Loucy (cell line): ENCODE measurements at regions not wholly inside any gene's neighbourhood (a gene's known extent, or its start where the extent isn't known, plus 50 kb on each side); places are given as distances from the start of the nearest gene placed in this dataset.

ENCODE experiments used
- H2AFZ ChIP-seq: fragments of 200-600 bp; sonication (generic); 2 replicates; pipeline ENCODE4 v1.6.0; 2016; ENCODE audit warnings: antibody characterized with exemption, mild to moderate bottlenecking, low read length, moderate library complexity
- H3F3A ChIP-seq: fragments of 200-600 bp; 2 replicates; pipeline ENCODE4 v1.6.0; 2016; ENCODE audit warnings: antibody characterized with exemption, low read depth, mild to moderate bottlenecking
- H3K27me3 ChIP-seq: fragments of 200-600 bp; sonication (generic); 2 replicates; pipeline ENCODE4 v1.6.1; 2014; ENCODE audit warnings: low read length, mild to moderate bottlenecking; ENCODE audit not compliant: insufficient read depth, poor library complexity, severe bottlenecking
- H3K36me3 ChIP-seq: fragments of 200-600 bp; sonication (generic); 2 replicates; pipeline ENCODE4 v1.6.1; 2016; ENCODE audit warnings: low read length; ENCODE audit not compliant: insufficient read depth
- H3K4me1 ChIP-seq: fragments of 200-600 bp; sonication (generic); 2 replicates; pipeline ENCODE4 v1.5.1; 2014; ENCODE audit warnings: low read length, mild to moderate bottlenecking; ENCODE audit not compliant: insufficient read depth, poor library complexity, severe bottlenecking
- H3K4me2 ChIP-seq: fragments of 200-600 bp; sonication (generic); 2 replicates; pipeline ENCODE4 v1.6.0; 2014; ENCODE audit warnings: antibody characterized with exemption, low read length, low read depth, mild to moderate bottlenecking; ENCODE audit not compliant: poor library complexity, severe bottlenecking
- H3K4me3 ChIP-seq: fragments of 200-600 bp; sonication (generic); 2 replicates; pipeline ENCODE4 v1.5.1; 2014; ENCODE audit warnings: low read length, mild to moderate bottlenecking, mixed read lengths; ENCODE audit not compliant: poor library complexity, severe bottlenecking
- H3K79me2 ChIP-seq: fragments of 200-600 bp; sonication (generic); 2 replicates; pipeline ENCODE4 v1.6.1; 2014; ENCODE audit warnings: low read length; ENCODE audit not compliant: insufficient read depth
- H3K9ac ChIP-seq: fragments of 200-600 bp; sonication (generic); 2 replicates; pipeline ENCODE4 v1.6.0; 2014; ENCODE audit warnings: mild to moderate bottlenecking, low read depth, low read length, moderate library complexity; ENCODE audit not compliant: poor library complexity, severe bottlenecking
- H3K9me2 ChIP-seq: fragments of 200-600 bp; sonication (generic); replicated peaks from 2 replicates; pipeline ENCODE4 v1.6.1; 2016; ENCODE audit warnings: low read depth, low read length, mixed read lengths
- H3K9me3 ChIP-seq: fragments of 200-600 bp; sonication (generic); 2 replicates; pipeline ENCODE4 v1.6.1; 2014; ENCODE audit warnings: mild to moderate bottlenecking, antibody characterized with exemption, low read length, low read depth; ENCODE audit not compliant: insufficient read depth
- H4K20me1 ChIP-seq: fragments of 200-600 bp; sonication (generic); 2 replicates; pipeline ENCODE4 v1.6.0; 2014; ENCODE audit warnings: antibody characterized with exemption, low read length, mild to moderate bottlenecking; ENCODE audit not compliant: insufficient read depth, poor library complexity, severe bottlenecking
- CTCF ChIP-seq: fragments of 200-600 bp; sonication (generic); conservative IDR thresholded peaks from 2 replicates; pipeline ENCODE4 v1.5.1; 2014; ENCODE audit warnings: mild to moderate bottlenecking, antibody characterized with exemption, low read length
- EZH2phosphoT487 ChIP-seq: fragments of 200-600 bp; IDR thresholded peaks from 2 replicates; pipeline ENCODE4 v1.6.1; 2018; ENCODE audit warnings: antibody characterized with exemption, mild to moderate bottlenecking, moderate library complexity, borderline replicate concordance

GRCh38 chr6:113344969-113345368, 512.2 kb upstream of the MARCKS start:
- H3K4me1 ChIP-seq: no peaks in the 10 kb centered on the region
- no peak for TF ChIP-seq EZH2phosphoT487
- no peak for TF ChIP-seq CTCF
- no peaks in the 10 kb centered on the region for H3K9me3 ChIP-seq
- H3K9ac ChIP-seq: no peak overlapping the region
- no peak overlapping the region for H2AFZ ChIP-seq
- H3K4me2 ChIP-seq: no peak overlapping the region
- H3K4me3 ChIP-seq: no peak overlapping the region
- H3F3A ChIP-seq: no peaks in the 10 kb centered on the region
- H3K79me2 ChIP-seq: no peaks in the 10 kb centered on the region
- H3K9me2 ChIP-seq: no peaks in the 10 kb centered on the region
- no peaks in the 10 kb centered on the region for H4K20me1 ChIP-seq
- no peaks in the 10 kb centered on the region for H3K36me3 ChIP-seq
- no peaks in the 10 kb centered on the region for H3K27me3 ChIP-seq

- Histone ChIP-seq H3K9me2 (no peaks in the 10 kb centered on the region), H3K36me3 (no peaks in the 10 kb centered on the region), H4K20me1 (no peaks in the 10 kb centered on the region), H3K4me2 (no peak overlapping the region), H3K4me1 (no peaks in the 10 kb centered on the region), H3F3A (no peaks in the 10 kb centered on the region), H3K4me3 (no peak overlapping the region), H3K9ac (no peak overlapping the region), H3K27me3 (no peaks in the 10 kb centered on the region), H2AFZ (no peak overlapping the region), H3K9me3 (no peaks in the 10 kb centered on the region), H3K79me2 (no peaks in the 10 kb centered on the region)
- no peak for TF ChIP-seq EZH2phosphoT487
- no peak for TF ChIP-seq CTCF
Observed at GRCh38 chr6:113347436-113347835, 509.7 kb upstream of the MARCKS start.

GRCh38 chr6:113350461-113350860, 506.7 kb upstream of the MARCKS start:
- Histone ChIP-seq H3K4me2 (no peak overlapping the region), H3K9me2 (no peaks in the 10 kb centered on the region), H3K27me3 (no peaks in the 10 kb centered on the region), H3F3A (no peaks in the 10 kb centered on the region), H3K79me2 (no peaks in the 10 kb centered on the region), H3K9ac (no peak overlapping the region), H3K9me3 (no peaks in the 10 kb centered on the region), H3K4me1 (no peaks in the 10 kb centered on the region), H2AFZ (no peak overlapping the region), H4K20me1 (no peaks in the 10 kb centered on the region), H3K4me3 (no peak overlapping the region), H3K36me3 (no peaks in the 10 kb centered on the region)
- TF ChIP-seq CTCF: no peak
- no peak for TF ChIP-seq EZH2phosphoT487
